AG04450 (cell line): ENCODE measurements at regions not wholly inside any gene's neighbourhood (a gene's known extent, or its start where the extent isn't known, plus 50 kb on each side); places are given as distances from the start of the nearest gene placed in this dataset.

ENCODE experiments used
- CTCF ChIA-PET: fragments of 300-600, 350-600 bp; formaldehyde crosslinking; extraction: SDS; loops from one replicate; lab custom pipeline; 2022; ENCODE audit warnings: antibody characterized with exemption, inconsistent platforms; lab: Charles Lee
- POLR2A ChIA-PET: fragments of 350-600 bp; formaldehyde crosslinking; extraction: SDS; loops from one replicate; lab custom pipeline; 2021; ENCODE audit warnings: antibody characterized with exemption, inconsistent platforms; lab: Yijun Ruan, JAX
- DNase-seq: peaks from one replicate; pipeline ENCODE4 v3.0.0-alpha.2; 2011; ENCODE audit warnings: low read depth, low spot score
- H3K27ac ChIP-seq: one replicate; pipeline ENCODE4 v1.5.1; 2012; ENCODE audit warnings: low read depth, low read length, control low read depth
- H3K27me3 ChIP-seq: one replicate; pipeline ENCODE4 v1.6.0; 2012; ENCODE audit warnings: low read length; ENCODE audit not compliant: control insufficient read depth, insufficient read depth
- H3K4me3 ChIP-seq: 2 replicates; pipeline ENCODE4 v1.5.1; 2011; ENCODE audit warnings: mild to moderate bottlenecking, low read depth, low read length, control low read depth
- H3K9me3 ChIP-seq: 2 replicates; pipeline ENCODE4 v1.5.1; 2012; ENCODE audit warnings: low read length; ENCODE audit not compliant: control insufficient read depth, insufficient read depth
- CTCF ChIP-seq: IDR thresholded peaks from 2 replicates; pipeline ENCODE4 v1.5.1; 2011; ENCODE audit warnings: low read depth, low read length, control low read depth, inconsistent platforms

- ChIA-PET CTCF (no interaction called here), POLR2A (no interaction called here)
- Histone ChIP-seq H3K27ac (no peak overlapping the region), H3K27me3 (no peaks in the 10 kb centered on the region), H3K9me3 (no peaks in the 10 kb centered on the region), H3K4me3 (no peak overlapping the region)
- TF ChIP-seq CTCF, result no peak
- no peak for DNase-seq
Observed at GRCh38 chr4:120636120-120636630, 286.4 kb downstream of the PRDM5 start.

- Histone ChIP-seq H3K27me3 (no peaks in the 10 kb centered on the region), H3K4me3 (no peak overlapping the region), H3K9me3 (no peaks in the 10 kb centered on the region), H3K27ac (no peak overlapping the region)
- DNase-seq, result no peak
- POLR2A ChIA-PET, result no interaction called here
- CTCF ChIA-PET, result no interaction called here
- TF ChIP-seq CTCF, result no peak
Observed at GRCh38 chr4:120633810-120634209, 288.7 kb downstream of the PRDM5 start.

- no peak overlapping the region for H3K4me3 ChIP-seq
- no peak overlapping the region for H3K27ac ChIP-seq
- no peak for TF ChIP-seq CTCF
- no peak for DNase-seq
- H3K27me3 ChIP-seq, result no peaks in the 10 kb centered on the region
- CTCF ChIA-PET, result no interaction called here
- no peaks in the 10 kb centered on the region for H3K9me3 ChIP-seq
- POLR2A ChIA-PET, result no interaction called here
Observed at GRCh38 chr4:120630427-120630826, 292.1 kb downstream of the PRDM5 start.

- H3K9me3 ChIP-seq, result no peaks in the 10 kb centered on the region
- CTCF ChIA-PET, result no interaction called here
- no peak for TF ChIP-seq CTCF
- no peaks in the 10 kb centered on the region for H3K27me3 ChIP-seq
- H3K4me3 ChIP-seq, result no peak overlapping the region
- no peak overlapping the region for H3K27ac ChIP-seq
- DNase-seq, result no peak
- POLR2A ChIA-PET, result no interaction called here
Observed at GRCh38 chr4:120629546-120630108, 292.9 kb downstream of the PRDM5 start.

GRCh38 chr4:120622601-120623000 lies 299.9 kb downstream of the PRDM5 start:
- no peaks in the 10 kb centered on the region for H3K27me3 ChIP-seq
- ChIA-PET POLR2A (no interaction called here), CTCF (no interaction called here)
- TF ChIP-seq CTCF, result no peak
- H3K27ac ChIP-seq, result no peak overlapping the region
- no peak for DNase-seq
- H3K9me3 ChIP-seq, result no peaks in the 10 kb centered on the region
- no peak overlapping the region for H3K4me3 ChIP-seq
